Neural cell (in vitro differentiated cells): ENCODE measurements at regions not wholly inside any gene's neighbourhood (a gene's known extent, or its start where the extent isn't known, plus 50 kb on each side); places are given as distances from the start of the nearest gene placed in this dataset.

Experiments used
- CTCF ChIP-seq: fragments of 450-650 bp; IDR thresholded peaks from 2 replicates; pipeline ENCODE4 v1.5.1; 2014; ENCODE audit warnings: antibody characterized with exemption, mild to moderate bottlenecking, moderate library complexity; ENCODE audit not compliant: poor library complexity, severe bottlenecking
- EP300 ChIP-seq: fragments of 450-650 bp; conservative IDR thresholded peaks from 2 replicates; pipeline ENCODE4 v1.6.1; 2014; ENCODE audit warnings: antibody characterized with exemption, mild to moderate bottlenecking, moderate library complexity; ENCODE audit not compliant: poor library complexity, severe bottlenecking
- EZH2 ChIP-seq: fragments of 200-600, 300-800 bp; shearing (Covaris generic), sonication (generic); IDR thresholded peaks from 2 replicates; pipeline ENCODE4 v1.6.1; 2014; ENCODE audit warnings: antibody characterized with exemption, low read length, borderline replicate concordance, mild to moderate bottlenecking; ENCODE audit not compliant: insufficient read depth, poor library complexity, severe bottlenecking
- MXI1 ChIP-seq: fragments of 450-650 bp; conservative IDR thresholded peaks from 2 replicates; pipeline ENCODE4 v1.6.1; 2014; ENCODE audit warnings: antibody characterized with exemption, mild to moderate bottlenecking; ENCODE audit not compliant: poor library complexity, severe bottlenecking
- TAF1 ChIP-seq: IDR thresholded peaks from 2 replicates; pipeline ENCODE4 v1.6.1; 2012; ENCODE audit warnings: low read depth

GRCh38 chr16:9568261-9568660 is 476.8 kb downstream of the HAPSTR1 start:
- TF ChIP-seq EP300 (no peak), CTCF (no peak), TAF1 (no peak), EZH2 (no peak), MXI1 (no peak)
